Activated CD4-positive, alpha-beta memory T cell treated with anti-CD3 and anti-CD28 coated beads for 36 hours (primary cell): ENCODE measurements at regions not wholly inside any gene's neighbourhood (a gene's known extent, or its start where the extent isn't known, plus 50 kb on each side); places are given as distances from the start of the nearest gene placed in this dataset.

Experiments used
- CTCF ChIA-PET: fragments of 350-600 bp; sonication (Branson Sonifier 250); formaldehyde crosslinking; loops from one replicate; lab custom pipeline; 2021; ENCODE audit warnings: antibody characterized with exemption, inconsistent platforms; lab: Charles Lee
- POLR2A ChIA-PET: fragments of 350-600 bp; sonication (Branson Sonifier 250); formaldehyde crosslinking; loops from one replicate; lab custom pipeline; 2021; ENCODE audit warnings: antibody characterized with exemption; lab: Charles Lee
- DNase-seq: peaks from one replicate; pipeline ENCODE4 v3.0.0-alpha.2; 2020
- H3K27ac Mint-ChIP-seq: one replicate; pipeline ENCODE4 v1.8.0; 2021; ENCODE audit warnings: mixed read lengths
- H3K27me3 Mint-ChIP-seq: one replicate; pipeline ENCODE4 v1.8.0; 2021; ENCODE audit warnings: mixed read lengths
- H3K36me3 Mint-ChIP-seq: one replicate; pipeline ENCODE4 v1.8.0; 2021; ENCODE audit warnings: mixed read lengths
- H3K4me1 Mint-ChIP-seq: one replicate; pipeline ENCODE4 v1.8.0; 2021; ENCODE audit warnings: low read depth, mixed read lengths
- H3K4me3 Mint-ChIP-seq: one replicate; pipeline ENCODE4 v1.8.0; 2021; ENCODE audit warnings: mild to moderate bottlenecking, mixed read lengths
- H3K9me3 Mint-ChIP-seq: one replicate; pipeline ENCODE4 v1.8.0; 2021; ENCODE audit warnings: mixed read lengths
- intact Hi-C: fragments of 100-400 bp; cut with micrococcal nuclease; formaldehyde crosslinking; loops from one replicate; pipeline ENCODE4 v1.15.1; 2023

GRCh38 chr4:125096662-125097061 lies 218.1 kb upstream of the FAT4 start:
- ChIA-PET POLR2A (no interaction called here), CTCF (no interaction called here)
- H3K4me1 Mint-ChIP-seq, result no peaks in the 10 kb centered on the region
- H3K27ac Mint-ChIP-seq, result no peak overlapping the region
- no peaks in the 10 kb centered on the region for H3K27me3 Mint-ChIP-seq
- no peaks in the 10 kb centered on the region for H3K36me3 Mint-ChIP-seq
- no peak for DNase-seq
- intact Hi-C loops, result no loop called here
- no peak overlapping the region for H3K4me3 Mint-ChIP-seq
- H3K9me3 Mint-ChIP-seq, result peaks cover 2% of the 10 kb centered on the region

GRCh38 chr4:125091541-125091940 lies 223.2 kb upstream of the FAT4 start:
- H3K36me3 Mint-ChIP-seq, result no peaks in the 10 kb centered on the region
- ChIA-PET CTCF (no interaction called here), POLR2A (no interaction called here)
- H3K4me3 Mint-ChIP-seq, result no peak overlapping the region
- H3K27ac Mint-ChIP-seq, result no peak overlapping the region
- no peaks in the 10 kb centered on the region for H3K9me3 Mint-ChIP-seq
- H3K4me1 Mint-ChIP-seq, result no peaks in the 10 kb centered on the region
- no peak for DNase-seq
- H3K27me3 Mint-ChIP-seq, result no peaks in the 10 kb centered on the region
- intact Hi-C loops, result no loop called here

- no peaks in the 10 kb centered on the region for H3K9me3 Mint-ChIP-seq
- no peaks in the 10 kb centered on the region for H3K27me3 Mint-ChIP-seq
- intact Hi-C loops, result no loop called here
- H3K4me1 Mint-ChIP-seq, result no peaks in the 10 kb centered on the region
- no peaks in the 10 kb centered on the region for H3K36me3 Mint-ChIP-seq
- CTCF ChIA-PET, result no interaction called here
- H3K4me3 Mint-ChIP-seq, result no peak overlapping the region
- H3K27ac Mint-ChIP-seq, result no peak overlapping the region
- POLR2A ChIA-PET, result no interaction called here
- no peak for DNase-seq
These were observed 223.7 kb upstream of the FAT4 start for GRCh38 chr4:125091101-125091500.

DNA sequence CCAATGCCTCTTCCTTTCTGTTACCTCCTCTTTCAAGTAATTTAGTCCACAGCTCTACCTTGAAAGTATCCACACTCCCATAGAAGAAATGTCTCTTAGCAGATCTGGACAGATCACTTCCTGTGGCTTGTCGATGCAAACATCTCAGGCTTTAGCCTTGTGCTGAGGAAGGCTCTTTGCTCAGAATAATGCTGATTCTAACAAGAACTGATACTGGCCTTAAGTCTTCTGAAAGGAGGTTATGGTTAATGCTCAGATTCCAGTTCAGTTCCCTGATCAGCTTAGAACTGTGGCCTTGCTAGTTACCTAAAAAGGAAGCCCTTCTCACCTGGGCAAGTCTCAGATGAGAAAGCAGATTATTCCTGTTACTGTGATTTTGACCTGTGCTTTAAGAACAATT lies 230.1 kb upstream of the FAT4 start:
- POLR2A ChIA-PET, result no interaction called here
- H3K4me3 Mint-ChIP-seq, result no peak overlapping the region
- H3K27me3 Mint-ChIP-seq, result no peaks in the 10 kb centered on the region

GRCh38 chr4:125082729-125083417 lies 231.9 kb upstream of the FAT4 start:
- Mint-ChIP-seq H3K27me3 (no peaks in the 10 kb centered on the region), H3K4me1 (no peaks in the 10 kb centered on the region), H3K4me3 (no peak overlapping the region), H3K27ac (no peak overlapping the region), H3K9me3 (no peaks in the 10 kb centered on the region), H3K36me3 (no peaks in the 10 kb centered on the region)
- ChIA-PET CTCF (no interaction called here), POLR2A (no interaction called here)
- DNase-seq, result no peak
- intact Hi-C loops, result no loop called here

More for the DNA sequence above, 230.1 kb upstream of the FAT4 start:
- intact Hi-C loops, result no loop called here
- no peak for DNase-seq
- no peaks in the 10 kb centered on the region for H3K9me3 Mint-ChIP-seq
- CTCF ChIA-PET, result no interaction called here
- H3K36me3 Mint-ChIP-seq, result no peaks in the 10 kb centered on the region
- H3K4me1 Mint-ChIP-seq, result no peaks in the 10 kb centered on the region
- H3K27ac Mint-ChIP-seq, result no peak overlapping the region

DNA sequence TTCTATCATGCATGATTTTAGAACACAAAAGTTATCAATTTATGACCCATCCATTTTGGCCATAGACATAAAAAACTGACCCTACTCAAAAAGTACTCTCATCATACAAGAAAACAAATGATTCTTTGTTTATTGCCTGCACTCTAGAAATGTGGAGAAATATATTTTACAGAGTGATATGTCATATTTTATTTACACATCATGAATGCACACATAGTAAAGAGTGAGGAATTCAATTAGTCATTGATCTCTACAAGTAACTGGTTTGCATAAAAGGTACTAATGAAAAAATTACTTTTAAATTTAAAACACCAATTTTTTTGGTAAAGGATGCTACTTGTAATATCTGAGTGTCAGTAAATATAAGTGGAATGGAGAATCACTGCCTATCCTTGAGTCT lies 242.5 kb upstream of the FAT4 start:
- Mint-ChIP-seq H3K4me3 (no peak overlapping the region), H3K27ac (no peak overlapping the region), H3K9me3 (peaks cover 2% of the 10 kb centered on the region), H3K36me3 (no peaks in the 10 kb centered on the region), H3K4me1 (no peaks in the 10 kb centered on the region), H3K27me3 (no peaks in the 10 kb centered on the region)
- intact Hi-C loops, result no loop called here
- DNase-seq, result no peak
- ChIA-PET CTCF (no interaction called here), POLR2A (no interaction called here)

GRCh38 chr4:125070861-125071260 lies 243.9 kb upstream of the FAT4 start:
- CTCF ChIA-PET, result no interaction called here
- Mint-ChIP-seq H3K4me3 (no peak overlapping the region), H3K4me1 (no peaks in the 10 kb centered on the region), H3K27ac (no peak overlapping the region), H3K27me3 (no peaks in the 10 kb centered on the region), H3K36me3 (no peaks in the 10 kb centered on the region), H3K9me3 (peaks cover 7% of the 10 kb centered on the region)
- POLR2A ChIA-PET, result no interaction called here
- intact Hi-C loops, result no loop called here
- no peak for DNase-seq

DNA sequence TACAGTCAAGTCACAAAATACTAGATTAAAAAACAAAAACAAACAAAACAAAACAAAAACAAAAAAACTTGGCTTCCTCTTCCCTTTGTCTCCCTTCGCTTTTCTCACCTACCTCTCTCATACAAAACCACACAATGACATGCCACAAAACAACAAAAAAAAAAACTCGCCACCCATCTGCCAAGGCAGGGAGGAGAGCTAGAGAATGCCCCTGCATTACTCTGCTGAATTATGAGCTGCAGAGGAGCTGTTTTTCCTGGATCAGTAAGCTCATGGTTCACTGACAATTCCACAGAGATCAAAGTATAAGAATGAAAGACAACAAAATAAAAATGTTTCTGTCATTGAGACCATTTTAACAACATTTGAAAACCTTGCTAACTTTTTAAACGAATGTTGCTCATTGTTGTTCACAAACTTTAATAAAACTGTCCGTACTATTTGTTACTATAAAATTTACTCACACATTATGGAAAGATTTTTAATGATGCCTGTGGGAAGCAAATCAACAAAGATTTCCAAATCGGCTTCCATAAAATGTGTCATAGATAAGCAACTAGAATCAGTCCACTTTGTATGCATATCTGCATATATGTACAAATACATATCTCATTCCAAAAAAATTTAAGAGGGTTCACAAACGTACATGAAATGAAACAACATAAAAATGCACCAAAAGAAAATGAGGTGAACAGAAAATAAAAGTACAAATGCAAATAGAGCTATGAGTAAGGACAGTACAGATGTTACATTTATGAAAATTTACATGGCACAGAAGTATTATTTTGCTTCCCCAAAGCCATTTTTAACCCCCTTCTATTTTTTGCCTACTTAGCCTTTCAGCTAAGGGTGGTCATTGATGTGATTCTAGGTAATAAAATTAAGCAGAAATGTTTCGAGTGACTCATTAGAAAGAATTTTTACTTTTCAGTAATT lies 252.4 kb upstream of the FAT4 start:
- no peak overlapping the region for H3K4me3 Mint-ChIP-seq
- no peak overlapping the region for H3K27ac Mint-ChIP-seq
- no peaks in the 10 kb centered on the region for H3K4me1 Mint-ChIP-seq
- no peaks in the 10 kb centered on the region for H3K36me3 Mint-ChIP-seq
- POLR2A ChIA-PET, result no interaction called here
- CTCF ChIA-PET, result no interaction called here
- peaks cover 7% of the 10 kb centered on the region for H3K9me3 Mint-ChIP-seq
- no peaks in the 10 kb centered on the region for H3K27me3 Mint-ChIP-seq
- no peak for DNase-seq
- intact Hi-C loops, result no loop called here

DNA sequence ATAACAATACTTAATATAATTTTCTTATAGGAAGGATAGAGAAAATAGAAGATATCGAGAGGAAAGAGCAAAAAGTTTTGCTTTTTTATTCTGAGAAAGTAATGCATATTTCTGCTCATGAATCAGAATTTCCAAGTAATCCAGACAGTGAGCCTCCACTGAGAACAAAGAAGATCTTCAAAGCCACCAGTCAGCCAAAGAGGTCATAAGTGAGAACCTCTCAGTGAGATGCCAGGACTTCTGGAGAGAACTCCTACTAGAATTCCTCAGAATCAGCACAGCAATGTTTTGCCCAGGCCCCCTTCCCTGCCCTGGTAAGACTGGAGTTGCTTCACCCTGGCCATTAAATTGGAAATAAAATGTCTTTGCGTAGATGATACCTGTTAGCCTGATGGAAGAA lies 254.4 kb upstream of the FAT4 start:
- no peaks in the 10 kb centered on the region for H3K36me3 Mint-ChIP-seq

DNA sequence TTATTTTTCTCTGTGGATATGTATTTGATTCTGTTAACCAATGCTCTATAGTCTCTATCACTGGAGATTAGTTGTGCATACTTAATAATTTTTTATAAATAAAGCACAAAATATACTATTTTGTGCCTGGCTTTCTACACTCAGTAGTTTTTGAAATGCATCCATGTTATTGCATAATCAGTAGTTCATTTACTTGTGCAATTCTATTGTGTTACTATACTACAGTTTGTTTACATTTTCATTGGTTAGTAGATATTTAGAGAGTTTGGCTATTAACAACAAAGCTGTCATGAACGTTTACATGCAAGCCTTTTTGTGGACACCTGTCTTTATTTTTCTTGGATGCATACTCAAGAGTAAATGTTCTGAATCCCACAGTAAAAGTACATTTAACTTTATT lies 265.0 kb upstream of the FAT4 start:
- ChIA-PET POLR2A (no interaction called here), CTCF (no interaction called here)
- no peak overlapping the region for H3K27ac Mint-ChIP-seq
- no peaks in the 10 kb centered on the region for H3K36me3 Mint-ChIP-seq
- no peak overlapping the region for H3K4me3 Mint-ChIP-seq
- no peaks in the 10 kb centered on the region for H3K27me3 Mint-ChIP-seq
- peaks cover 8% of the 10 kb centered on the region for H3K9me3 Mint-ChIP-seq
- intact Hi-C loops, result no loop called here
- no peak for DNase-seq
- no peaks in the 10 kb centered on the region for H3K4me1 Mint-ChIP-seq

More for the DNA sequence above, 254.4 kb upstream of the FAT4 start:
- POLR2A ChIA-PET, result no interaction called here
- H3K9me3 Mint-ChIP-seq, result peaks cover 2% of the 10 kb centered on the region
- CTCF ChIA-PET, result no interaction called here
- H3K4me3 Mint-ChIP-seq, result no peak overlapping the region
- intact Hi-C loops, result no loop called here
- H3K27me3 Mint-ChIP-seq, result no peaks in the 10 kb centered on the region
- no peak for DNase-seq
- no peak overlapping the region for H3K27ac Mint-ChIP-seq
- H3K4me1 Mint-ChIP-seq, result no peaks in the 10 kb centered on the region

- ChIA-PET CTCF (no interaction called here), POLR2A (no interaction called here)
- Mint-ChIP-seq H3K4me3 (no peak overlapping the region), H3K9me3 (peaks cover 8% of the 10 kb centered on the region), H3K27me3 (no peaks in the 10 kb centered on the region), H3K36me3 (no peaks in the 10 kb centered on the region), H3K4me1 (no peaks in the 10 kb centered on the region), H3K27ac (no peak overlapping the region)
- intact Hi-C loops, result no loop called here
- DNase-seq, result no peak
These were observed 269.4 kb upstream of the FAT4 start for GRCh38 chr4:125045311-125045710.

GRCh38 chr4:125044886-125045285 lies 269.9 kb upstream of the FAT4 start:
- no peaks in the 10 kb centered on the region for H3K4me1 Mint-ChIP-seq
- no peaks in the 10 kb centered on the region for H3K27me3 Mint-ChIP-seq
- intact Hi-C loops, result no loop called here
- no peak for DNase-seq
- no peak overlapping the region for H3K27ac Mint-ChIP-seq
- ChIA-PET POLR2A (no interaction called here), CTCF (no interaction called here)
- no peak overlapping the region for H3K4me3 Mint-ChIP-seq
- peaks cover 8% of the 10 kb centered on the region for H3K9me3 Mint-ChIP-seq
- H3K36me3 Mint-ChIP-seq, result no peaks in the 10 kb centered on the region

GRCh38 chr4:125043486-125043885 lies 271.3 kb upstream of the FAT4 start:
- ChIA-PET CTCF (no interaction called here), POLR2A (no interaction called here)
- H3K36me3 Mint-ChIP-seq, result no peaks in the 10 kb centered on the region
- no peaks in the 10 kb centered on the region for H3K27me3 Mint-ChIP-seq
- H3K9me3 Mint-ChIP-seq, result peaks cover 5% of the 10 kb centered on the region
- DNase-seq, result no peak
- H3K4me3 Mint-ChIP-seq, result no peak overlapping the region
- no peaks in the 10 kb centered on the region for H3K4me1 Mint-ChIP-seq
- no peak overlapping the region for H3K27ac Mint-ChIP-seq
- intact Hi-C loops, result no loop called here
